Glomerular endothelial cell (primary cell): ENCODE measurements at regions not wholly inside any gene's neighbourhood (a gene's known extent, or its start where the extent isn't known, plus 50 kb on each side); places are given as distances from the start of the nearest gene placed in this dataset.

Source experiments
- DNase-seq: peaks from one replicate; pipeline ENCODE4 v3.0.0-alpha.2; 2011; ENCODE audit warnings: low read depth, low spot score; ENCODE audit errors: extremely low read depth

- no peak for DNase-seq
Measured at GRCh38 chr14:61847861-61848260, 85.6 kb downstream of the SNAPC1 start.

GRCh38 chr14:61854898-61855297, 92.7 kb downstream of the SNAPC1 start:
- DNase-seq = no peak

GRCh38 chr14:61860294-61860918, 98.2 kb downstream of the SNAPC1 start:
- no peak for DNase-seq

GRCh38 chr14:61861320-61861865, 99.2 kb downstream of the SNAPC1 start:
- DNase-seq = no peak

GRCh38 chr14:61864329-61864898, 102.2 kb downstream of the SNAPC1 start:
- no peak for DNase-seq

GRCh38 chr14:61866932-61867920, 105.0 kb downstream of the SNAPC1 start:
- no peak for DNase-seq

GRCh38 chr14:61868846-61869245, 106.6 kb downstream of the SNAPC1 start:
- no peak for DNase-seq

- no peak for DNase-seq
Measured at GRCh38 chr14:61870163-61870562, 107.9 kb downstream of the SNAPC1 start.

- no peak for DNase-seq
Measured at GRCh38 chr14:61872452-61872851, 110.2 kb downstream of the SNAPC1 start.

GRCh38 chr14:61875483-61875882, 113.3 kb downstream of the SNAPC1 start:
- no peak for DNase-seq

- no peak for DNase-seq
Measured at GRCh38 chr14:61876362-61877034, 114.3 kb downstream of the SNAPC1 start.

- no peak for DNase-seq
Measured at GRCh38 chr14:61877035-61877390, 114.8 kb downstream of the SNAPC1 start.

GRCh38 chr14:61877768-61878167, 115.5 kb downstream of the SNAPC1 start:
- DNase-seq = no peak

GRCh38 chr14:61878931-61879330, 116.7 kb downstream of the SNAPC1 start:
- no peak for DNase-seq

GRCh38 chr14:61881046-61881445, 118.8 kb downstream of the SNAPC1 start:
- no peak for DNase-seq

- DNase-seq = no peak
Measured at GRCh38 chr14:61884711-61885110, 122.5 kb downstream of the SNAPC1 start.

GRCh38 chr14:61885203-61885961, 123.2 kb downstream of the SNAPC1 start:
- DNase-seq = no peak

GRCh38 chr14:61887628-61888027, 125.4 kb downstream of the SNAPC1 start:
- no peak for DNase-seq

GRCh38 chr14:61889914-61890351, 127.7 kb downstream of the SNAPC1 start:
- no peak for DNase-seq

GRCh38 chr14:61891170-61891569, 128.9 kb downstream of the SNAPC1 start:
- DNase-seq = no peak
